H1 (cell line): ENCODE measurements at regions not wholly inside any gene's neighbourhood (a gene's known extent, or its start where the extent isn't known, plus 50 kb on each side); places are given as distances from the start of the nearest gene placed in this dataset.

ENCODE experiments used
- CTCF ChIA-PET: fragments of 300-600 bp; sonication (Branson Sonifier 250); formaldehyde crosslinking; loops from one replicate; lab custom pipeline; 2021; ENCODE audit not compliant: partially characterized antibody; lab: Charles Lee
- POLR2A ChIA-PET: fragments of 300-600 bp; sonication (Branson Sonifier 250); formaldehyde crosslinking; loops from one replicate; lab custom pipeline; 2021; ENCODE audit warnings: inconsistent platforms; ENCODE audit not compliant: partially characterized antibody; lab: Charles Lee
- DNase-seq, 2 experiments: peaks; one replicate each; pipeline versions ENCODE4 v3.0.0 to v3.0.0-alpha.2; 2010 to 2022; ENCODE audit warnings: low spot score in 2 of 2, low read depth in 1 of 2, mixed read lengths in 1 of 2
- FAIRE-seq: peaks from 2 replicates; lab custom pipeline; 2011; peaks lifted over from hg19 to GRCh38; lab: Jason Lieb, UNC
- H2AFZ ChIP-seq: 2 replicates; pipeline ENCODE4 v1.8.1; 2012; ENCODE audit warnings: low read length, inconsistent platforms
- H2AK5ac ChIP-seq: 2 replicates; pipeline ENCODE4 v1.6.1; 2013; ENCODE audit warnings: low read depth, low read length
- H2BK120ac ChIP-seq: replicated peaks from 2 replicates; pipeline ENCODE3; 2013; ENCODE audit warnings: low read depth, low read length, inconsistent platforms
- H2BK12ac ChIP-seq: 2 replicates; pipeline ENCODE4 v1.6.1; 2013; ENCODE audit warnings: low read depth, low read length
- H2BK15ac ChIP-seq: 2 replicates; pipeline ENCODE4 v1.6.1; 2013; ENCODE audit warnings: low read length
- H2BK20ac ChIP-seq: 2 replicates; pipeline ENCODE4 v1.6.1; 2013; ENCODE audit warnings: low read length
- H2BK5ac ChIP-seq: 2 replicates; pipeline ENCODE4 v1.6.1; 2013; ENCODE audit warnings: low read depth, low read length
- H3K14ac ChIP-seq: 2 replicates; pipeline ENCODE4 v1.6.1; 2013; ENCODE audit warnings: inconsistent platforms; ENCODE audit not compliant: insufficient read length
- H3K18ac ChIP-seq: 2 replicates; pipeline ENCODE4 v1.6.1; 2013; ENCODE audit warnings: low read length; ENCODE audit errors: extremely low read depth
- H3K23ac ChIP-seq: 2 replicates; pipeline ENCODE4 v1.6.1; 2013; ENCODE audit warnings: inconsistent platforms; ENCODE audit not compliant: insufficient read length
- H3K23me2 ChIP-seq: 2 replicates; pipeline ENCODE4 v1.6.1; 2013; ENCODE audit warnings: low read depth, low read length
- H3K27ac ChIP-seq: 2 replicates; pipeline ENCODE4 v1.6.1; 2011; ENCODE audit warnings: low read depth, low read length, inconsistent platforms
- H3K27me3 ChIP-seq, 4 experiments: replicated peaks in 1 of 4; 1 replicate in 1 of 4; 2 replicates in 3 of 4; pipeline versions ENCODE4 v1.6.1 to v1.8.1; 2011 to 2013; ENCODE audit warnings: low read length in 3 of 4, mild to moderate bottlenecking in 3 of 4, inconsistent platforms in 2 of 4, mixed read lengths in 2 of 4, moderate library complexity in 1 of 4; ENCODE audit not compliant: control insufficient read depth in 3 of 4, insufficient read depth in 3 of 4; ENCODE audit errors: extremely low read depth in 1 of 4
- H3K36me3 ChIP-seq, 4 experiments: 2 replicates each; pipeline versions ENCODE4 v1.6.1 to v1.8.1; 2011 to 2013; ENCODE audit warnings: mild to moderate bottlenecking in 4 of 4, low read length in 3 of 4, moderate library complexity in 2 of 4, control low read depth in 1 of 4, inconsistent platforms in 1 of 4; ENCODE audit not compliant: insufficient read depth in 4 of 4, control insufficient read depth in 2 of 4
- H3K4ac ChIP-seq: replicated peaks from 2 replicates; pipeline ENCODE3; 2013; ENCODE audit warnings: low read length, low read depth, mixed read lengths, inconsistent platforms; ENCODE audit not compliant: insufficient read length
- H3K4me1 ChIP-seq, 4 experiments: replicated peaks in 1 of 4; 1 replicate in 1 of 4; 2 replicates in 3 of 4; pipeline versions ENCODE4 v1.6.1 to v1.8.1; 2011 to 2013; ENCODE audit warnings: low read length in 3 of 4, inconsistent platforms in 2 of 4, mixed read lengths in 1 of 4; ENCODE audit not compliant: insufficient read depth in 4 of 4, control insufficient read depth in 3 of 4
- H3K4me2 ChIP-seq, 2 experiments: 2 replicates each; pipeline versions ENCODE4 v1.6.1 to v1.8.1; 2011 to 2013; ENCODE audit warnings: low read depth in 2 of 2, low read length in 2 of 2, control low read depth in 1 of 2, inconsistent platforms in 1 of 2, mild to moderate bottlenecking in 1 of 2; ENCODE audit not compliant: insufficient read depth in 1 of 2
- H3K4me3 ChIP-seq, 4 experiments: fragments of 200-600, 300-600 bp in 1 of 4; sonication (generic), shearing (Covaris generic), sonication (Bioruptor Twin) in 1 of 4; 2 replicates each; pipeline versions ENCODE4 v1.5.1 to v1.8.1; 2011 to 2016; ENCODE audit warnings: low read length in 4 of 4, low read depth in 3 of 4, control low read depth in 2 of 4, inconsistent platforms in 2 of 4, mild to moderate bottlenecking in 2 of 4, mixed read lengths in 1 of 4, moderate library complexity in 1 of 4; ENCODE audit not compliant: insufficient read depth in 2 of 4; ENCODE audit errors: extremely low read depth in 1 of 4
- H3K56ac ChIP-seq: replicated peaks from 2 replicates; pipeline ENCODE3; 2013; ENCODE audit warnings: low read depth, mild to moderate bottlenecking, mixed read lengths, low read length, inconsistent platforms; ENCODE audit not compliant: insufficient read length
- H3K79me1 ChIP-seq: 2 replicates; pipeline ENCODE4 v1.6.1; 2013; ENCODE audit warnings: low read depth, low read length, control low read depth
- H3K79me2 ChIP-seq, 2 experiments: 2 replicates each; pipeline versions ENCODE4 v1.6.1 to v1.8.1; 2012 to 2013; ENCODE audit warnings: low read length in 2 of 2, mild to moderate bottlenecking in 2 of 2, inconsistent platforms in 1 of 2; ENCODE audit not compliant: insufficient read depth in 2 of 2, control insufficient read depth in 1 of 2
- H3K9ac ChIP-seq, 4 experiments: replicated peaks in 1 of 4; 1 replicate in 1 of 4; 2 replicates in 3 of 4; pipeline versions ENCODE4 v1.6.1 to v1.8.1; 2011 to 2013; ENCODE audit warnings: low read depth in 3 of 4, low read length in 3 of 4, control low read depth in 2 of 4, mild to moderate bottlenecking in 2 of 4, moderate library complexity in 2 of 4, inconsistent platforms in 1 of 4; ENCODE audit errors: extremely low read depth in 1 of 4
- H3K9me3 ChIP-seq, 2 experiments: 2 replicates each; pipeline versions ENCODE4 v1.6.1 to v1.8.1; 2012 to 2013; ENCODE audit warnings: mild to moderate bottlenecking in 2 of 2, moderate library complexity in 2 of 2, control low read depth in 1 of 2, inconsistent platforms in 1 of 2, low read depth in 1 of 2, low read length in 1 of 2, mixed read lengths in 1 of 2; ENCODE audit not compliant: insufficient read depth in 2 of 2
- H4K20me1 ChIP-seq, 2 experiments: replicated peaks in 1 of 2; 2 replicates each; pipeline versions ENCODE3 to v1.8.1; 2011 to 2013; ENCODE audit warnings: inconsistent platforms in 2 of 2, low read length in 2 of 2, mild to moderate bottlenecking in 1 of 2; ENCODE audit not compliant: insufficient read depth in 2 of 2, control insufficient read depth in 1 of 2
- H4K5ac ChIP-seq: 2 replicates; pipeline ENCODE4 v1.6.1; 2013; ENCODE audit warnings: low read length, low read depth, mixed read lengths, inconsistent platforms; ENCODE audit not compliant: insufficient read length
- H4K8ac ChIP-seq: 2 replicates; pipeline ENCODE4 v1.8.0; 2013; ENCODE audit warnings: mild to moderate bottlenecking, moderate library complexity, low read length, inconsistent platforms; ENCODE audit not compliant: insufficient read depth; ENCODE audit errors: extremely low read depth
- H4K91ac ChIP-seq: replicated peaks from 2 replicates; pipeline ENCODE3; 2013; ENCODE audit warnings: low read length, mixed read lengths, inconsistent platforms; ENCODE audit not compliant: insufficient read length
- ASH2L ChIP-seq: fragments of 200-600, 300-600 bp; sonication (generic); IDR thresholded peaks from one replicate; pipeline ENCODE4 v1.7.1; 2017; ENCODE audit warnings: low read length
- JUN ChIP-seq: IDR thresholded peaks from 2 replicates; pipeline ENCODE4 v1.6.1; 2011; ENCODE audit warnings: low read depth, mild to moderate bottlenecking, improper control_type of control experiment, low read length
- JUND ChIP-seq: IDR thresholded peaks from 2 replicates; pipeline ENCODE4 v1.6.1; 2011; ENCODE audit warnings: mild to moderate bottlenecking, improper control_type of control experiment, low read length
- RNF2 ChIP-seq: fragments of 200-900, 300-1000 bp; sonication (generic); IDR thresholded peaks from 2 replicates; pipeline ENCODE4 v1.7.1; 2016; ENCODE audit warnings: borderline replicate concordance, low read depth, mild to moderate bottlenecking, antibody characterized with exemption, low read length; ENCODE audit not compliant: poor library complexity, severe bottlenecking; ENCODE audit errors: missing control alignments
- SIX5 ChIP-seq: IDR thresholded peaks from 2 replicates; pipeline ENCODE4 v1.6.1; 2011; ENCODE audit warnings: mild to moderate bottlenecking, low read depth, low read length
- TAF7 ChIP-seq: optimal IDR thresholded peaks from 2 replicates; pipeline ENCODE3; 2011; ENCODE audit warnings: low read depth, mild to moderate bottlenecking, inconsistent platforms, low read length, moderate library complexity, borderline replicate concordance
- WGBS, 2 experiments: shearing (Covaris generic) in 1 of 2; methylation state at CpG; one replicate each; pipeline versions ENCODE4 v1.1.6 to v1.1.7; 2013 to 2015; ENCODE audit warnings: low lambda C conversion rate in 2 of 2, mixed read lengths in 2 of 2, inconsistent platforms in 1 of 2, low coverage in 1 of 2, missing lambda C conversion rate in 1 of 2; ENCODE audit not compliant: insufficient replicate concordance in 2 of 2, insufficient coverage in 1 of 2, insufficient read length in 1 of 2; ENCODE audit errors: extremely low coverage in 1 of 2, missing lambda C conversion rate in 1 of 2; 5-methylcytosine and 5-hydroxymethylcytosine counted together
- TF ChIP-seq, protein P1 (sequence below): IDR thresholded peaks from 2 replicates; pipeline ENCODE4 v1.6.1; 2011; ENCODE audit warnings: low read length, improper control_type of control experiment
- TF ChIP-seq, protein P2 (sequence below): IDR thresholded peaks from 2 replicates; pipeline ENCODE4 v1.6.1; 2011; ENCODE audit warnings: low read depth, mild to moderate bottlenecking, low read length; ENCODE audit not compliant: insufficient read depth

DNA sequence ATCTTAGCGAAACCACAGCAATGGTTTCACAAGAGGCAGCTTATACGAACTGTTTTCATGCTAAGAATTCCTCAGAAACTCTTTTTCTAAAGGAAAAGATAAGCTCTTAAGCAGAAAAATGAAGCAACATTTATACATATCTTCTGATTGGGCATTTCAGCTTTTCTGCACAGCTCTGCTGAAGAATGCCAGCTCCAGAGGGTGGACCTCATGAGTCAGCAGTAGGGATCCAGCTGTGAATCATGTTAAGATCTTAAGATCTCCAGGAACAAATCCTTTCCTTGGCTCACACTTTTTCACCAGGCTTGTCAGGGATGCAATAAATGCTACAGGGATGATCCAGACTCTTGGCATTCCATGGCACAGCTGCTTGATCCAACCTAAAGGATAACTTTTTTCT, 477.1 kb upstream of the CCDC196 start:
- no peak for DNase-seq

More for the DNA sequence above, 477.1 kb upstream of the CCDC196 start:
- Histone ChIP-seq H3K9ac (no peak overlapping the region), H3K4me2 (no peak overlapping the region), H3K4me3 (no peak overlapping the region), H3K4ac (no peak overlapping the region), H3K27me3 (no peaks in the 10 kb centered on the region), H4K5ac (no peak overlapping the region), H3K27ac (no peak overlapping the region), H2BK120ac (no peak overlapping the region), H3K9me3 (peaks cover 3% of the 10 kb centered on the region in 2 experiments; a peak in 2 of 4 replicates), H2BK20ac (no peak overlapping the region), H3K4me1 (peaks cover 0 to 13% (median 4%) of the 10 kb centered on the region in 4 experiments; a peak in 5 of 7 replicates), H4K91ac (no peak overlapping the region), H3K56ac (no peak overlapping the region), H3K18ac (no peak overlapping the region), H2BK12ac (no peak overlapping the region), H2BK15ac (0 out of 2 replicates have a peak overlapping the region, but pooled peaks have one; percentile 55), H3K79me2 (no peaks in the 10 kb centered on the region), H3K23me2 (no peaks in the 10 kb centered on the region), H2AFZ (0 out of 2 replicates have a peak overlapping the region, but pooled peaks have one; percentile 46), H2AK5ac (no peak overlapping the region), H4K20me1 (no peaks in the 10 kb centered on the region), H4K8ac (no peak overlapping the region), H3K79me1 (no peaks in the 10 kb centered on the region), H3K36me3 (no peaks in the 10 kb centered on the region), H3K23ac (no peak overlapping the region), H3K14ac (no peak overlapping the region), H2BK5ac (no peak overlapping the region)
- POLR2A ChIA-PET, result no interaction called here
- FAIRE-seq, result no peak
- TF ChIP-seq, protein P1, sequence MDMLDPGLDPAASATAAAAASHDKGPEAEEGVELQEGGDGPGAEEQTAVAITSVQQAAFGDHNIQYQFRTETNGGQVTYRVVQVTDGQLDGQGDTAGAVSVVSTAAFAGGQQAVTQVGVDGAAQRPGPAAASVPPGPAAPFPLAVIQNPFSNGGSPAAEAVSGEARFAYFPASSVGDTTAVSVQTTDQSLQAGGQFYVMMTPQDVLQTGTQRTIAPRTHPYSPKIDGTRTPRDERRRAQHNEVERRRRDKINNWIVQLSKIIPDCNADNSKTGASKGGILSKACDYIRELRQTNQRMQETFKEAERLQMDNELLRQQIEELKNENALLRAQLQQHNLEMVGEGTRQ, result no peak
- TF ChIP-seq TAF7 (no peak), JUN (no peak), JUND (no peak), RNF2 (no peak), SIX5 (no peak), ASH2L (no peak)
- TF ChIP-seq, protein P2, sequence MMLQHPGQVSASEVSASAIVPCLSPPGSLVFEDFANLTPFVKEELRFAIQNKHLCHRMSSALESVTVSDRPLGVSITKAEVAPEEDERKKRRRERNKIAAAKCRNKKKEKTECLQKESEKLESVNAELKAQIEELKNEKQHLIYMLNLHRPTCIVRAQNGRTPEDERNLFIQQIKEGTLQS, result no peak
- CTCF ChIA-PET, result interaction anchor here (1.3 to 3.0 kb wide), 4 partner anchors 43 to 61 kb away, joined by 3 to 13 read pairs (median 4); no protein-coding TSS in a partner anchor
- 83% methylated on average over 2 of the region's 2 CpGs; no CpG with 5 or more reads in 1 of the 2 experiments for WGBS, 2 experiments
